Fibroblast of peridontal ligament (primary cell): ENCODE measurements at regions not wholly inside any gene's neighbourhood (a gene's known extent, or its start where the extent isn't known, plus 50 kb on each side); places are given as distances from the start of the nearest gene placed in this dataset.

Experiments used
- DNase-seq: peaks from one replicate; pipeline ENCODE4 v3.0.0-alpha.2; 2010; ENCODE audit errors: extremely low read depth

DNA sequence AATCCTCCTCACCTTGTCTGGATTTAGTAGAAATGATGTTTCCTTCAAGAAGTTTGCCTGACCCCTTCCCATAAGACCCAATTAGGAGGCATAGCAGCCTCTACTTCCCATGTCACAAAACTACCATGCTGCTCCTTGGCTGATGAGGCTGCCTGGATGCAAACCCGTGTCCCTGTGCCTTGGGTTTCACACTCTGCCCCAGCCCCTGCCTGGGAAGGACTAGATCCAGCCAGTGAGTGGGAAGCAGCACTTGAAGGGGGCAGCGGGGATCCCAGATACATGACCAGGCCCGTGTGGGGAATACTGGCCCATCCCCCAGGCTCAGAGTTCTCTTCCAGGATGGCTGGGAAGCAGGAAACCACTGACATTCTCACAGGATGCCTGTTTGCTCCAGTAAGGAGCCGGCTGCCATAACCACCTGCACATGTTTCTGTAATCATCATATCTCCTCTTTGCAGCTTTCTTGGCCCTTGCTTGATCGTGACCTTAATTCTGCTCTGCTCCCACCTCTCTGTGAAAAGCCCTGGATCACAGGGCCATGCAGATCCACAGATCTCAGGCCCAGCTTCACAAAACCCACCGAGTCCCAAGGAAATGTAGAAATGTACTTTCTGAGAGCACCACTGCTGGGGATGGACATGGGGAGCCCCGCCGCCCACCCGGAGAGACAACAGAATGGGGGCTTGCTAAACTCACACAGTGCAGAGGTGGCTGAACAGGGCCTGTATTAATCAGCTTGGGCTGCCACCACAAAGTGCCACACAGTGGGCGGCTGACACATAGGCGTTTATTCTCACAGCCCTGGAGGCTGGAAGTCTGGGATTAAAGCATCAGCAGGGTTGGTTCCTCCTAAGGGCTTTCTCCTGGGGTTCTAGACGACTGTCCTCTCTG lies 287.8 kb upstream of the IGFBP3 start:
- DNase-seq: no peak

DNA sequence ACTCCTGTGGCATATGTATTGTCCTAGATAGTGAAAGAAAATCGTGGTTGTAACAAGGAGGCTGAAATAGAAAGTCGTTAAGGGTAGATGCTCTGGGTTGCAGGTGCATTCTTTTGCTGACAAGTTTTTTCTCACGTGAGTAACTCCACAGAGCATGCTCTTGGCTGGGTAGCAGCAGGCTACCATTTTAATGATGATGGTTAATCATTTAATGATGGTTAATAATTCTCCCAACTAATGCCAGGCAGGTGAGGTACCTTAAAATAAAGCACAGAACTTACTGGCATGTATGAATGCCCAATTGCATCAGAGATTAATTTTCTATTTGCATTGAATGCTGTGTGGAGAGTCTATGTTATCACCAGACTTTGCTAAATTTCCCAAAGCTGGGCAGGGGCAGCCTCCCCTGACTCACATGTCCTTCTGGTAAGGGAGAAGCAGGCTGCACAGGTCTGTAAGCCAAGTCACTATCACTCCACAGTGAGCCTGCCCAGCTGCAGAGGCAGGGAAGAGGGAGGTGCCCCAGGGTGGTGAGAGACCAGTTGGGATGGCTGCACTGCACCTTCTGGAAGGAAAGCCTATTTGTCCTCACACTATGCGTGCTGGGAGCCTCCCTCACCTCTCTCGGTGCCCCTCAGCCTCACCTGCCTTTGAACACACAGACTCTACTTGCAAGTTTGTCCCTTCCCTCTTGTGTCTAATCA lies 287.0 kb upstream of the IGFBP3 start:
- no peak for DNase-seq

- DNase-seq: no peak
Measured at GRCh38 chr7:46206476-46207060, 285.5 kb upstream of the IGFBP3 start.

DNA sequence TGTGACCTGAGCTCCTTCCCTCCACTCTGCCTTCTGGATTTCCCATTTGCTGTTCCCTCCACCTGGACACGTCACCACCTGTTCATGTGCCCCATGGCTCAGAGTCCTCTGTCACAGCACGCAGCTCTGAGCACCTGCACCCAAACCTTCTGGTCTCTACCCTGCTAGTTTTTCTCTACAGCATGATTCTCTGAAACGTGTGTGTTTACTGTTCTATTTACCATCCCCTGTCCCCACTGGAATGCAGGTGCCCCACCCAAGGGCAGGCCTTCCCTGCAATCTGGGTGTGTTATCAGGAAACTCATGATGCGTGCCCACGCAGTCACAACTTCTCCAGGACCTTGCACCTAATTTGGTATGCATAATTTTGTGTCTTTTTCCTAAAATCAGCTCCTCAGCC lies 284.4 kb upstream of the IGFBP3 start:
- DNase-seq: no peak

DNA sequence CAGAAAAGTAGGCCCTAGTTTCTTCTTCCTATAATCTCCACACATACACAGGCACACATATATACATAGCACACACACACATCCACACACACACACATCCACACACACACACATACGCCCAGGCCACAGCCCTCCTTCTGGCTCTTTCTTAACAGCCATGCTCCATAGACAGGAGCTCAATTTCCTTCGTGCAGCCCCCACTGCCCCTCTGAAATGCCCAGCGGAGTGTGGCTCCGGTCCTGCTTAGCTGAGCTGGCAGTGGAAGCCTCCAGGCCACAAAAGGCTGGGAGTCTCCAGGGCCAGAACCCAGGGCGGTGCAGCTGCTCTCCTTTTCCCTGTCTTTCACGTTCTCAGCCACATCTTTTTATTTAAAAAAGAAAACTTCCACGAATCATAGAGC lies 282.9 kb upstream of the IGFBP3 start:
- DNase-seq: no peak

DNA sequence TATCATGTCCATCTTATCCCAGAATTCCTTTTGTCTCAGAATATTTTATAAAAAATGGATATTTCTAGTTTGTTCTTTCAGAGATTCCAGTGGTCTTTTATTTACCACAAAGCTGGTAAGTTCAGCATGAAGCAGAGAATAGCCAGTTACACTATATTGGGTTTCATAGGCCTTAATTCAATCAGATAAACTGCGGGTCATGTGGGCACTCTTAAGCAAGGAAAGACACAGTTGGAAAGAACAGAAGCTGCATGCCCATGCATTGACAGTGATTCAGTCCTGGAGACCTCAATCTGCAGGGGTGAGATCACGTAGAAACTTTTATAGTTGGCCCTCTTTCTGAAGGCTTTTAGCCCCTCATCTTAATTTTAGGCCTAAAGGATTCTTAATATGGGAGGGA lies 281.3 kb upstream of the IGFBP3 start:
- peak; percentile 20 for DNase-seq

DNA sequence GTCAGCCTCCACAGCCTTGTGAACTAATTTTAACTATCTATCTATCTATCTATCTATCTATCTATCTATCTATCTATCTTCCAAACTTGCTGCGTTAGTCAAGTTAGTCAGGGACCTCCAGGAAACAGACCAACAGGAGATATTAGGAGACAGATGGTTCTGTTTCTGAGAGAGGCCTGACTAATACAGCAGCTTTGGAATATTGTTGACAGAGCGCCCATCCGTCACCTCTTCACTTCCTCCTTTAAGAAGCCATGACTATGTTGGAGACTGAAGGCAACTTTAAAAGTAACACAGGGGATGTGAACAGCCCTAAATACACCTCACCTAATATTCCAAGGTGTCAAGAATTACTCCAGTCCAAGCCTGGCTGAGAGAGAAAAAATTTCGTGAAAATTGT lies 280.9 kb upstream of the IGFBP3 start:
- DNase-seq: no peak

DNA sequence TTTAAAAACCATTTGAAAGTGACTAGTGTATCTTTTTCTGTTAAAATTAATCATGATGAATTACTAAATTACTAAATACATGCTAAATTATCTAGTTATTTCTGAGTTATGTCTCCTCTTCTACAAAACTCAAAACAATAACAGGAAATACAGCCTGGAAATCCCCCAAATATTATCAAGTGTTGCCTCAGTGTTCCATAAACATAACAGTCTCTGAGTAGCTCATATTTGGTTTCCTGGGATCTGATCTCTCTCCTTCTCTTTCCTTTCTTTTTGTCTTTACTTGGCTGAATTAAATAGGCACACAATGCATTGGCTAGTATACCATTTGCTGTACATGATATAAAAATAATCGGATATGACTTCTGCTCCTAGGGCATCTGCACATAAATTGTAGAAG lies 277.6 kb upstream of the IGFBP3 start:
- DNase-seq: no peak

- DNase-seq: no peak
Measured at GRCh38 chr7:46197785-46198540, 276.9 kb upstream of the IGFBP3 start.

- no peak for DNase-seq
Measured at GRCh38 chr7:46195934-46196333, 274.9 kb upstream of the IGFBP3 start.

DNA sequence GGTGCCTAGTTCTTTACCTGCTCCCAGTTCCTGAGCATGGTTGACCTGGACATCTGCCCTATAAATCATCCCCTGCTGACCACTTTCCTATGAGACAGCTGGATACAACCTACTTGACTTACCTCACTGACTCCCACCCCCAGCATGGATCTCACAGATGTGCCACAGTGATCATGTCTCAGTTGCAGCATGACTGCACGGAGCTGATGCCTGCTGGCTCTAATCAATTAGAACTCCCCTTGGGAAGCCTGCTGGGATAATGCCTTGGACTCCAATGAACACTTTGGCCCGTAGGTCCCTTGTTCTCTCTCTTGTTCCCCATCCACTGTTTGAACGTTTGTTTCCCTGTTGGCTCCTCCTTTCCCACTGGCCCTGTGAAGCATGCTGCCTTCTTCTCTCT lies 271.2 kb upstream of the IGFBP3 start:
- DNase-seq: no peak

GRCh38 chr7:46191776-46192175 lies 270.7 kb upstream of the IGFBP3 start:
- peak; percentile 64 for DNase-seq

DNA sequence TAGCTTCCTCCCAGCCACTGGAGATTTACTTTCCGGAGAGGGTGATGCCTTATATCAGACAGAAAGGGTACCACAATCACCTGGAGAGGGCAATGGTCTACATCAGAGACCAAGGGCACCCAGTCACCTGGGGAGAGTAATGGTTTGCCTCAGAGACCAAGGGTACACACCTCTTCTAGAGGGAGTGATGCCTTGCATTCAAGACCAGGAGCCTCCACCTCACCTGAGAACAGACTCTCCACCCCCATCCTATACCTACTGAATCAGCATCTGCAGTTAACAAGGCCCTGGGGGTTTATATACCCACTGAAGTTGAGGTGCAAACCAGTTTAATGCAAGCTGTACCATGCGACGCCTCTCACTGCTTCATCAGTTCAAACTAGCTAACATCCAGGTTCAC lies 270.2 kb upstream of the IGFBP3 start:
- DNase-seq: no peak

GRCh38 chr7:46189255-46189790 lies 268.3 kb upstream of the IGFBP3 start:
- DNase-seq: peak; percentile 37

GRCh38 chr7:46186131-46186530 lies 265.1 kb upstream of the IGFBP3 start:
- no peak for DNase-seq

GRCh38 chr7:46179061-46179610 lies 258.1 kb upstream of the IGFBP3 start:
- DNase-seq: peak; percentile 7

DNA sequence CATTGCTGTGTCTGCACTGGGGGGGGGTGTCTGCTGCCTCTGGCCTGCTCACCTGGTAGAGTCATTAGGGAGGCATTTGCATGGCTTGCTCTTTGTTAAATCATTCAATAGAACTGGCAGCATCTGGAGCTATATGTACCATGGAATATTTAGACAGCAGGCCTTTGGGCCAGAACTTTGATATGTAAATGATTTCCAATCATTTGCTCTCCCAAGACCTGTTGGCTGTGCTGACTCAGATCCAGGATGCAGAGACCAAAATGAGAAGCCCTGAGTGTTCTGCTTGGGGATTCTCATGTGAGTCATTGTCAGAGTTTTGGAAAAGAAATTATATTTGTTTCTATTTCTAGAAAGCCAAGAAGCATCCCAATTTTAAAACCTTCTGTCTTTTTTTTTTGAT lies 257.6 kb upstream of the IGFBP3 start:
- peak; percentile 65 for DNase-seq

- no peak for DNase-seq
Measured at GRCh38 chr7:46177821-46178220, 256.7 kb upstream of the IGFBP3 start.

GRCh38 chr7:46175221-46175620 lies 254.1 kb upstream of the IGFBP3 start:
- DNase-seq: no peak

DNA sequence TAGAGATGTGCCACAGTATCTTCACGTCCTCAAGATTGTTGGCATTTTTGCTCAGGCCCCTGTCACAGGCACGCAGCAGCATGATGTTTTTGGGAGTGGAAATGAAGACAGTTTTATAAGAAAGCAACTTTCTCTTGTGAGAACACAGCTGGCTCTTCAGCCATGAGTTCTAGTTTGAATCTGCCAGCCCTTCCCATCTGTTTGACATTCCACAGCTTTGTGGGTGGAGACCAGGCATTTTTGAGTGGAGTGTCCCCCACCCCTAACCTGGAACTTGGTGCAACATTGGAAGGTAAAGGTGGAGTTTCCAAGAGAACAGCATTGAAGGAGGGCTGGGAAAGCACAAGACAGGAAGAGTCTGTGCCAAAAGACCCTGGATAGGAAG lies 253.1 kb upstream of the IGFBP3 start:
- no peak for DNase-seq

DNA sequence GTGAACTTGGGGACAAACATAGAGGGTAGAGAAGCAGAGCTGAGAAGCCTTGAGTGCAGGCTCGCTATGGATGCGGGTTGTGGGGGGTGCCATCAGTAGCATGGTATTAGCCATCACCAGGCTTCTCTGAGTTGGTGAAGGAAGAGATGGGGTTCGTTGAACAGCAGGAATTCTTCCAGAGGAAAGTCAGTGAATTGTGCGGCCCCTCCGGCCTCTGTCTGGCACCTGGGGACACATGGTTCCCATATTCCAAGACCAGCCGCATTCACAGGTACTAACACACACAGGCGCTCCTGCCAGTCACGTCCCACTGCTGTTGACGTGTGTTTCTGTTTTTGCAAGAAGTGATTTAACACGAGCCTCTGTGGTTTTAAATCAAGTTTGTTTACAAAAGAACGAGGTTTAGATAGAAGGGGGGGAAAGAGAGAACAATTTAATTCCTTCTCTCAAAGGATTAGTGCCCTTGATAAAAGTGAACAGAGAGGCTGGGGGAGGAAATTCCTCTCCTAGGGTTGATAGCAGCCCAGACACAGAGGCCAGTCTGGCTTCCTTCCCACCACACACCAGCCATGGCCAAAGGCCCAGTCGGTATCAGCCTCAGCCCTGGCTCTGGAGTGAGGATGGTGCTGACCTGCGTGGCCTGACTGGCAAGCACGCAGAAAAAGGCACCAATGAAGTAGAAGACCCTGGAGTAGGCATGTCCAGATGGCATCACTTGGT lies 252.6 kb upstream of the IGFBP3 start:
- DNase-seq: no peak
